ENCODE measurements at regions not wholly inside any gene's neighbourhood (a gene's known extent, or its start where the extent isn't known, plus 50 kb on each side); places are given as distances from the start of the nearest gene placed in this dataset.

DNA sequence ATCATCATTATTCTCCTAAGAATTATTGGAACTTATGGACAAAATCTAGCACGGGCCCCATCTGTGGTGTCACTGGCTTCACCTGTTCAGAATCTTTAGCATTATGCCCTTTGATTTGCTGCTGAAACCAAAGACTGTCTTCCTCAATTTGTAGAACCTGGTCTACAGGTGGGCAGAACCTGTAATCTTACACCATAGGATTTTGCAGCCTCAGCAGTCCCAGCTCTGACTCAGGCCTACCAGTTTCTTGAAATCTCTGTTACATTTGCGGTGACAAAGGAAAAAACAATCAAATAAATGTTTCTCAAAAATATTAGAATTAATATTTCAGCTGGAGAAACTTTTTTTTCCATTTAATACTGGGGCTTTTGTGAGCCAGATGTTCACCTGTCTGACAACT is 86.1 kb downstream of the EPDR1 start:
- Histone ChIP-seq H3K36me3 (ENCODE audit: control insufficient read depth in 2 of 2, insufficient read depth in 1 of 2, low read length in 2 of 2) (no peaks in the 10 kb centered on the region), H3K9me3 (ENCODE audit: control insufficient read depth, insufficient read depth, low read depth, low read length) (no peaks in the 10 kb centered on the region), H3K4me3 (ENCODE audit: low read depth, low read length) (no peak overlapping the region), H3K27ac (ENCODE audit: extremely low read depth, low read depth, low read length) (no peak overlapping the region), H3K4me1 (ENCODE audit: control insufficient read depth, insufficient read depth, low read length) (no peaks in the 10 kb centered on the region)
- ChIA-PET CTCF (no interaction called here), POLR2A (no interaction called here)
- TF ChIP-seq ZNF37A (tag by site-specific recombination; IDR thresholded peaks at IDR 0.05) (no peak), ZNF362 (tag by site-specific recombination; IDR thresholded peaks at IDR 0.05) (no peak), ZFP37 (tag by site-specific recombination; IDR thresholded peaks at IDR 0.05) (no peak), ZNF449 (tag by site-specific recombination; IDR thresholded peaks at IDR 0.05) (no peak), ZNF624 (tag by site-specific recombination; IDR thresholded peaks at IDR 0.05) (no peak), SCRT2 (tag by site-specific recombination; IDR thresholded peaks at IDR 0.05) (0 out of 2 replicates have a peak, but pooled peaks have one; percentile 34), ZNF792 (tag by site-specific recombination; IDR thresholded peaks at IDR 0.05) (no peak), ZNF23 (tag by site-specific recombination; IDR thresholded peaks at IDR 0.05; ENCODE audit: borderline replicate concordance) (no peak)
- TF ChIP-seq, protein P1, sequence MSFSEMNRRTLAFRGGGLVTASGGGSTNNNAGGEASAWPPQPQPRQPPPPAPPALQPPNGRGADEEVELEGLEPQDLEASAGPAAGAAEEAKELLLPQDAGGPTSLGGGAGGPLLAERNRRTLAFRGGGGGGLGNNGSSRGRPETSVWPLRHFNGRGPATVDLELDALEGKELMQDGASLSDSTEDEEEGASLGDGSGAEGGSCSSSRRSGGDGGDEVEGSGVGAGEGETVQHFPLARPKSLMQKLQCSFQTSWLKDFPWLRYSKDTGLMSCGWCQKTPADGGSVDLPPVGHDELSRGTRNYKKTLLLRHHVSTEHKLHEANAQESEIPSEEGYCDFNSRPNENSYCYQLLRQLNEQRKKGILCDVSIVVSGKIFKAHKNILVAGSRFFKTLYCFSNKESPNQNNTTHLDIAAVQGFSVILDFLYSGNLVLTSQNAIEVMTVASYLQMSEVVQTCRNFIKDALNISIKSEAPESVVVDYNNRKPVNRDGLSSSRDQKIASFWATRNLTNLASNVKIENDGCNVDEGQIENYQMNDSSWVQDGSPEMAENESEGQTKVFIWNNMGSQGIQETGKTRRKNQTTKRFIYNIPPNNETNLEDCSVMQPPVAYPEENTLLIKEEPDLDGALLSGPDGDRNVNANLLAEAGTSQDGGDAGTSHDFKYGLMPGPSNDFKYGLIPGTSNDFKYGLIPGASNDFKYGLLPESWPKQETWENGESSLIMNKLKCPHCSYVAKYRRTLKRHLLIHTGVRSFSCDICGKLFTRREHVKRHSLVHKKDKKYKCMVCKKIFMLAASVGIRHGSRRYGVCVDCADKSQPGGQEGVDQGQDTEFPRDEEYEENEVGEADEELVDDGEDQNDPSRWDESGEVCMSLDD (tag by site-specific recombination; IDR thresholded peaks at IDR 0.05), result no peak

GRCh38 chr7:38007096-38007495 is 86.7 kb downstream of the EPDR1 start:
- ChIA-PET CTCF (interaction anchor here (0.6 kb wide), 1 partner anchor 223 kb away, joined by 3 read pairs; no protein-coding TSS in a partner anchor), POLR2A (no interaction called here)
- Histone ChIP-seq H3K4me1 (ENCODE audit: control insufficient read depth, insufficient read depth, low read length) (no peaks in the 10 kb centered on the region), H3K36me3 (ENCODE audit: control insufficient read depth in 2 of 2, insufficient read depth in 1 of 2, low read length in 2 of 2) (no peaks in the 10 kb centered on the region), H3K4me3 (ENCODE audit: low read depth, low read length) (no peak overlapping the region), H3K9me3 (ENCODE audit: control insufficient read depth, insufficient read depth, low read depth, low read length) (no peaks in the 10 kb centered on the region), H3K27ac (ENCODE audit: extremely low read depth, low read depth, low read length) (no peak overlapping the region)
- TF ChIP-seq, protein P2, sequence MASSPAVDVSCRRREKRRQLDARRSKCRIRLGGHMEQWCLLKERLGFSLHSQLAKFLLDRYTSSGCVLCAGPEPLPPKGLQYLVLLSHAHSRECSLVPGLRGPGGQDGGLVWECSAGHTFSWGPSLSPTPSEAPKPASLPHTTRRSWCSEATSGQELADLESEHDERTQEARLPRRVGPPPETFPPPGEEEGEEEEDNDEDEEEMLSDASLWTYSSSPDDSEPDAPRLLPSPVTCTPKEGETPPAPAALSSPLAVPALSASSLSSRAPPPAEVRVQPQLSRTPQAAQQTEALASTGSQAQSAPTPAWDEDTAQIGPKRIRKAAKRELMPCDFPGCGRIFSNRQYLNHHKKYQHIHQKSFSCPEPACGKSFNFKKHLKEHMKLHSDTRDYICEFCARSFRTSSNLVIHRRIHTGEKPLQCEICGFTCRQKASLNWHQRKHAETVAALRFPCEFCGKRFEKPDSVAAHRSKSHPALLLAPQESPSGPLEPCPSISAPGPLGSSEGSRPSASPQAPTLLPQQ (tag by site-specific recombination; IDR thresholded peaks at IDR 0.05), result no peak
- TF ChIP-seq ZNF514 (tag by site-specific recombination; IDR thresholded peaks at IDR 0.05), result no peak
- TF ChIP-seq, protein P3, sequence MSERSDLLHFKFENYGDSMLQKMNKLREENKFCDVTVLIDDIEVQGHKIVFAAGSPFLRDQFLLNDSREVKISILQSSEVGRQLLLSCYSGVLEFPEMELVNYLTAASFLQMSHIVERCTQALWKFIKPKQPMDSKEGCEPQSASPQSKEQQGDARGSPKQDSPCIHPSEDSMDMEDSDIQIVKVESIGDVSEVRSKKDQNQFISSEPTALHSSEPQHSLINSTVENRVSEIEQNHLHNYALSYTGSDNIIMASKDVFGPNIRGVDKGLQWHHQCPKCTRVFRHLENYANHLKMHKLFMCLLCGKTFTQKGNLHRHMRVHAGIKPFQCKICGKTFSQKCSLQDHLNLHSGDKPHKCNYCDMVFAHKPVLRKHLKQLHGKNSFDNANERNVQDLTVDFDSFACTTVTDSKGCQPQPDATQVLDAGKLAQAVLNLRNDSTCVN (tag by site-specific recombination; optimal IDR thresholded peaks at IDR 0.05), result no peak
- no peak for TF ChIP-seq ZFP37 (tag by site-specific recombination; IDR thresholded peaks at IDR 0.05)
- TF ChIP-seq ZNF366 (tag by site-specific recombination; conservative IDR thresholded peaks at IDR 0.05), result no peak
- no peak for TF ChIP-seq ZFP69B (tag by site-specific recombination; IDR thresholded peaks at IDR 0.05)
- no peak for TF ChIP-seq ZNF16 (tag by site-specific recombination; IDR thresholded peaks at IDR 0.05; ENCODE audit: low read depth)
- no peak for TF ChIP-seq EGR2 (tag by site-specific recombination; IDR thresholded peaks at IDR 0.05; ENCODE audit: low read depth)
- TF ChIP-seq KLF9 (tag by site-specific recombination; IDR thresholded peaks at IDR 0.05; ENCODE audit: low read depth), result no peak
- TF ChIP-seq ZBTB17 (tag by site-specific recombination; IDR thresholded peaks at IDR 0.05), result no peak
- TF ChIP-seq ZNF654 (tag by site-specific recombination; IDR thresholded peaks at IDR 0.05; ENCODE audit: low read depth), result no peak
- TF ChIP-seq BCL11B (tag by site-specific recombination; IDR thresholded peaks at IDR 0.05; ENCODE audit: low read depth), result no peak
- no peak for TF ChIP-seq KLF10 (tag by site-specific recombination; IDR thresholded peaks at IDR 0.05)

All from HEK293 (cell line).